ENCODE measurements at regions not wholly inside any gene's neighbourhood (a gene's known extent, or its start where the extent isn't known, plus 50 kb on each side); places are given as distances from the start of the nearest gene placed in this dataset.
"Not testable (repeated sequence)": the region's sequence is repeated elsewhere in the genome, so short reads cannot be mapped to it uniquely, and the experiment has no call there.

- DNase-seq = no peak
These were observed 340.8 kb downstream of the FGF10 start for GRCh38 chr5:44048276-44048984.

GRCh38 chr5:44046619-44047364 is 342.4 kb downstream of the FGF10 start:
- no peak for DNase-seq

GRCh38 chr5:44044549-44044948 is 344.7 kb downstream of the FGF10 start:
- DNase-seq = not testable (repeated sequence)

GRCh38 chr5:44028226-44028625 is 361.0 kb downstream of the FGF10 start:
- no peak for DNase-seq

- DNase-seq = no peak
These were observed 366.6 kb downstream of the FGF10 start for GRCh38 chr5:44022622-44023021.

GRCh38 chr5:44011518-44011917 is 377.7 kb downstream of the FGF10 start:
- DNase-seq = no peak

GRCh38 chr5:44002381-44002901 is 386.8 kb downstream of the FGF10 start:
- no peak for DNase-seq

GRCh38 chr5:44001675-44002380 is 387.4 kb downstream of the FGF10 start:
- no peak for DNase-seq

- DNase-seq = no peak
These were observed 388.0 kb downstream of the FGF10 start for GRCh38 chr5:44001236-44001635.

GRCh38 chr5:43997647-43998272 is 391.5 kb downstream of the FGF10 start:
- no peak for DNase-seq

- DNase-seq = no peak
These were observed 393.0 kb downstream of the FGF10 start for GRCh38 chr5:43996221-43996620.

- no peak for DNase-seq
These were observed 391.4 kb downstream of the NNT start for GRCh38 chr5:43994352-43994708.

GRCh38 chr5:43993634-43994351 is 390.8 kb downstream of the NNT start:
- no peak for DNase-seq

- DNase-seq = no peak
These were observed 382.4 kb downstream of the NNT start for GRCh38 chr5:43985411-43985810.

- DNase-seq = no peak
These were observed 378.6 kb downstream of the NNT start for GRCh38 chr5:43981556-43981955.

- DNase-seq = no peak
These were observed 370.9 kb downstream of the NNT start for GRCh38 chr5:43973908-43974307.

GRCh38 chr5:43973318-43973717 is 370.3 kb downstream of the NNT start:
- DNase-seq = no peak

GRCh38 chr5:43967165-43967564 is 364.2 kb downstream of the NNT start:
- no peak for DNase-seq

- no peak for DNase-seq
These were observed 356.2 kb downstream of the NNT start for GRCh38 chr5:43959144-43959543.

GRCh38 chr5:43947935-43948334 is 345.0 kb downstream of the NNT start:
- no peak for DNase-seq

- DNase-seq = no peak
These were observed 338.8 kb downstream of the NNT start for GRCh38 chr5:43941806-43942205.

GRCh38 chr5:43940562-43940961 is 337.6 kb downstream of the NNT start:
- DNase-seq = no peak

GRCh38 chr5:43926923-43927322 is 323.9 kb downstream of the NNT start:
- DNase-seq = no peak

Data from hematopoietic multipotent progenitor cell treated with erythropoietin and hydrocortisone succinate and interleukin-3 and kit ligand, for 4 days (in vitro differentiated cells).